NCI-H2107 treated with DMSO at 0.1 percent for 48 hours (cell line): ENCODE measurements at regions not wholly inside any gene's neighbourhood (a gene's known extent, or its start where the extent isn't known, plus 50 kb on each side); places are given as distances from the start of the nearest gene placed in this dataset.
"Not testable (repeated sequence)": the region's sequence is repeated elsewhere in the genome, so short reads cannot be mapped to it uniquely, and the experiment has no call there.

ENCODE experiments used
- DNase-seq: peaks from one replicate; lab custom pipeline; 2025; ENCODE audit not compliant: unreplicated experiment; lab: John Stamatoyannopoulos, UW

DNA sequence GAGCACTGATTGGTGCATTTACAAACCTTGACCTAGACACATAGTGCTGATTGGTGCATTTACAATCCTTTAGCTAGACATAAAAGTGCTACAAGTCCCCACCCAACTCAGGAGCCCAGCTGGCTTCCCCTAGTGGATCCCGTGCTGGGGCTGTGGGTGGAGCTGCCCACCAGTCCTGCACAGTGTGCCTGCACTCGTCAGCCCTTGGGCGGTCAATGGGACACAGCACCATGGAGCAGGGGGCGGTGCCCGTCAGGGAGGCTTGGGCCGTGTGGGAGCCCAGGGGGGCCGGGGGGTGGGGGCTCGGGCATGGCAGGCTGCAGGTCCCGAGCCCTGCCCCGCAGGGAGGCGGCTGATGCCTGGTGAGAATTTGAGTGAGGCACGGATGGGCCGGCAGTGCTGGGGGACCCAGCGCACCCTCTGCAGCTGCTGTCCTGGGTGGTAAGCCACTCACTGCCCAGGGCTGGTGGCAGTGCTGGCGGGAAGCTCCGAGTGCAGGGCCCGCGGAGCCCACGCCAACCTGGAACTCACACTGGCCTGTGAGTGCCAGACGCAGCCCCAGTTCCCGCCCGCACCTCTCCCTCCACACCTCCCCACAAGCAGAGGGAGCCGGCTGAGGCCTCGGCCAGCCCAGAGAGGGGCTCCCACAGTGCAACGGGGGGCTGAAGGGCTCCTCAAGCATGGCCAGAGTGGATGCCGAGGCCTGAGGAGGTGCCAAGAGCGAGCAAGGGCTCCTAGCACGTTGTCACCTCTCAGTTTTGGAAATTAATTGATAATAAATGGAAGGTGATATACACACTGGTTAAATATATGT is 207.7 kb downstream of the RAP2B start:
- no peak for DNase-seq

DNA sequence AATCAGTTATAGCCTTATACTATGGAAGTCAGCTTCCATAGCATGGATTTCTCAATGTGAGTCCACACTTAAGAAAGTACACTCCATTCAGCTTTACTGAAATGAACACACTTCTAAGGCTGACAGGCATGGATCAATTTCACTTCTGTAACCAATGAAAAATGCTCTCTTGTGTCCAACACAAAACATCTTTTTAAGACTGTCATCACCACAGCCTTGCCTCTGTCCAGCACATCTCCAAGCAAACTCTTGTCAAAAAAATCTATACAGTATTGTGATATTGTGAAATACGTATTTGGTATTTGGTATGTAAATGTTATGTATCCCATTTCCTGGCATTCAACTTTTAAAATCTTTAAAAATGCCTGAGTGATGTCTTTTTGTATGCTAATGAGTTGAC is 208.7 kb downstream of the RAP2B start:
- DNase-seq: no peak

- DNase-seq: no peak
These were observed 210.3 kb downstream of the RAP2B start for GRCh38 chr3:153372326-153372725.

- no peak for DNase-seq
These were observed 211.6 kb downstream of the RAP2B start for GRCh38 chr3:153373606-153374005.

DNA sequence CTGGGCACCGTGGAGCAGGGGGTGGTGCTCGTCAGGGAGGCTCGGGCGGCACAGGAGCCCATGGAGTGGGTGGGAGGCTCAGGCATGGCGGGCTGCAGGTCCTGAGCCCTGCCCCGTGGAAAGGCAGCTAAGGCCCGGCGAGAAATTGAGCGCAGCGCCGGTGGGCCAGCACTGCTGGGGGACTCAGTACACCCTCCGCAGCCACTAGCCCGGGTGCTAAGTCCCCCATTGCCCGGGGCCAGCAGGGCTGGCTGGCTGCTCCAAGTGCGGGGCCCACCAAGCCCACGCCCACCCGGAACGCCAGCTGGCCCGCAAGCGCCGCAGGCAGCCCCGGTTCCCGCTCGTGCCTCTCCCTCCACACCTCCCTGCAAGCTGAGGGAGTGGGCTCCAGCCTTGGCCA is 216.3 kb downstream of the RAP2B start:
- DNase-seq: not testable (repeated sequence)

- DNase-seq: no peak
These were observed 217.5 kb downstream of the RAP2B start for GRCh38 chr3:153379516-153379915.

DNA sequence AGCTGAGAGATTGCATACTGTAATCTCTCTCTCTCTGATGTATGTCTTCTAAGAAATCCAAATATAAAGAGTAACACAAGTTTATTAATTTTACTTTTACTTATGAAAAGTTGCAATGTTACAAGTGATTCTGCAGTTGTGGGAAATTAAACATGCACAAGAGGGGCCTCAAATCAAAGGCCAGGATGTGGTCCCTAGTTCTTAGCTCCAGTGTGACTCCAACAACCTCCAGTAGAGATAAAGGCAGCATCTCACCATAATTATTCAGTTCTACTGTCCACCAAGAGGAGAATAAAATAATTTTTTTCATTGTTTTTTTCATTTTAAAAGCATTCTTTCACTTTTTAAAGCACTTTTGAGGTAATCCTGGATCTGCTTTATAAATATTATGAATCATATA is 223.3 kb downstream of the RAP2B start:
- DNase-seq: no peak

- DNase-seq: no peak
These were observed 230.3 kb downstream of the RAP2B start for GRCh38 chr3:153392363-153392762.

DNA sequence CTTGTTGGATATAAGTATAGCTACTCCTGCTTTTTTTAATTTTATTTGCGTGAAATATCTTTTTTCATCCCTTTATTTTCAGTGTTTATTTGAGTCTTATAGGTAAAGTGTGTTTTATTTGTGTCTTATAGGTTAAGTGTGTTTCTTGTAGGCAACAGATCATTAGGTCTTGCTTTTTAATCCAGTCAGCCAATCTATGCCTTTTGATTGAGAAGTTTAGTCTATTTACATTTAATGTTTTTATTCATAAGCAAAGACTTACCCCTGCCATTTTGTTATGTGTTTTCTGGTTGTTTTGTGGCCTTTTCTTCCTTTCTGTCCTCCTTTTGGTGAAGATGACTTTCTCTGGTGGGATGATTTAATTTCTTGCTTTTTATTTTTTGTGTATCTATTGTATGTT is 232.0 kb downstream of the RAP2B start:
- no peak for DNase-seq

DNA sequence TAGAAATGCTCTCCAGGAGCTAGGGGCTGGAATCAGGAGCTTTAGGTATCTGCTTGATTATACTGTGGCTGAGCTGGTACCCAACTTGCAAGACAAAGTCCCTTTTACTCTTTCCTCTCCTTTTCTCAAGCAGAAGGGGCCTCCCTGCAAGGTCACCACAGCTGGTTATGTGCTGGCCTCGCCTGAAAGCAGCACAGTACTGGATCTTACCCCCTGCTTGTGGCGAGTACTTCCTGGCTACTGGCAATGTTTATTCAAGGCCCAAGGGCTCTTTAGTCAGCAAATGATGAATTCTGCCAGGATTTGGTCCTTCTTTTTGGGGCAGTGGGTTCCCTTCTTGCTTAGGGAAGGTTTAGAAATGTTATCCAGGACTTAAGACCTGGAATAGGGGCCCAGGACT is 234.6 kb downstream of the RAP2B start:
- DNase-seq: no peak

- no peak for DNase-seq
These were observed 235.8 kb downstream of the RAP2B start for GRCh38 chr3:153397794-153398193.

DNA sequence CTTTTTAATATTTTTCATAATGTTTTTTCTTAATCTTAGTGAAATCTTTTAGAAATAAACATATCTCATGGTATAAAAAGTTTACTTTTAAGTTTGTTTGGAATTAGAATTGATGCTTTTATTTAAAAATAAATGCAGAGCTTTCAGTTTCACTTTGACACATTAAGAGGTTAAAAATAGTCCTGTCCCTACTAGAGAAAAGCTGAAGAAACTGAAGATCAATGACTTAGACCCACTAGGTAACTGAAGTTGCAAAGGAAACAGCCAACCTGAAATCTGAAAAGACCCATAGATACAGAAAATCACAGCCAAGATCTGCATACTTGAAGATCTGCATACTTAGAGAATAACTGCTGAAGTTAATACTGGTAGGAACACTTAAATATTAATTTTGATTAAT is 237.6 kb downstream of the RAP2B start:
- no peak for DNase-seq

DNA sequence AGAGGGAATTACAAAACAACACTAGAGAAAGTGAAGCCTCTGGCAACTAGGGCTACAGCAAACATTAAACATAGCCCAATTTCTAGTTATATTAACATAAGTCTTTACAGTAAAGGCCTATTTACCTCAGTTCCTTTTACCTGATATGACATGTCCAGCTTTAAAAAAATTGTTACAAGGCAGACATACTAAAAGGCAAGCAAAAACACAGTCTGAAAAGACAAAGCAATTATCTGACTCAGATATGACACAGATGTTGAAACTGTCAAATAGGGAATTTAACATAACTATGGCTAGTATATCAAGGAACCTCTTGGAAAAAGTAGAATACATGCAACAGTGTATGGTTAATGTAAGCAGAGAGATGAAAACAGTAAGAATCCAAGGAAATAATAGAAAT is 238.6 kb downstream of the RAP2B start:
- no peak for DNase-seq

DNA sequence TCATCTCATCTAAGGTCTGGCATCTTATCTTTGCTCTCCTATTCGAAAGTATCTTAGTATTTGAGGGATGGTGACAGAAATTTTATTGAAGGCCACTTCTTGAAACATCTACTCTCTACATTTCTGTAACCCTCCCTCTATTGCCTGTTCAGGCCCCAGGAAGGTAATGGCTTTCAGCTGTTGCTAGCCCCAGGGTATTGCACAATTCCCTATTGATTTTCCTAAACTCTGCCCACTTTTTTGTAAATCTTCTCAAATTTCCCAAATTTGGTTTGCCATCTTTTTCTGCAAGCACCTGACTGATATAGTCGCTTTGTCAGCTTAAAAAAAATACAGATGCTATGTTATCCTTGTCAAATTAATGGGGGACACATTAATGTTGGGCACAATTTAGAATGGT is 242.1 kb downstream of the RAP2B start:
- no peak for DNase-seq

DNA sequence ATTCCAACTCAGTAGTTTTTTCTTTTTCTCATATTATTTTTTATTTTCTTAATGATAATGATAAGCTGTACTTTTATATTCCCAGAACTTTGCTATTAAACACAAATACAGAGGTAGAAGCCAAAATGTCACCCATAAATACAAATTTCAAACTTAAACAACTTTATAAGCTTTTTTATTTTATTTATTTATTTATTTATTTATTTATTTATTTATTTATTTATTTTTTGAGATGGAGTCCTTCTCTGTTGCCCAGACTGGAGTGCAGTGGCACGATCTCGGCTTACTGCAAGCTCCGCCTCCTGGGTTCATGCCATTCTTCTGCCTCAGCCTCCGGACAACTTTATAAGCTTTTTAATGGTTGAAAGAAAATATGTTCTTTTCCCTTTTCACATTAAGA is 243.3 kb downstream of the RAP2B start:
- not testable (repeated sequence) for DNase-seq

DNA sequence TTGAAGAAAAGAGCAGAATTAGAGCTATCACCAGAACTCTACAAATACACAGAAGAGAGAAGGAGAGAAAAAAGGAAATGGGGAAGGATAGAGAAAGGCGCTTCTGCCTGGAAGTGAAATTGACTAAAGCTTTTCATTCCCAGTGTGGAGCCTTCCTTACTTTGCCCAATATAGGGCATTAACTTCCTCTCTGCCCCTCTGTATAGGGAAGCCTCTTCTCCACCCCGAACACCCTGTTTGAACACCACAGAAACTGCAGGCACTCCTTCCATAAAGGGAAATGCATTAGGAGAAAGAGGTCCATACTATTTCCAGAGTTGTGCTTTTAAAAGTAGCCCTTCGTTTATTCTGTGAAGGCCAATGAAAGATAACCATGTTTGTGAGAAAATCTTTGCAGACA is 248.5 kb downstream of the RAP2B start:
- DNase-seq: no peak

DNA sequence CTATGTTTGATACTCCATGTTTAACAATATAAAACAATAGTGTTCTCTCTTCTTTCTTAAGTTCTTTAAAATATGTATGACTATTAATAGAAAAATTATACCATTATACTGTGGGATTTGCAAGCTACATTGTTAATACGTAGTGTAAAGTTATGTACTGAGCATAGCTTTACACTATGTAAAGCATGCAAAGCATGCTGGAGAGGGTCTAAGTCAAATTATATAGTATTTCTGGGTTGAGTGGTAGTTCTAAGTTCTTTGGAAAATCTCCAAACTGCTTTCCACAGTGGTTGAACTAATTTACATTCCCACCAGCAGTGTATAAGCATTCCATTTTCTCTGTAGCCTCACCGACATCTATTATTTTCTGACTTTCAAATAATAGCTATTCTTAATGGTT is 253.0 kb downstream of the RAP2B start:
- DNase-seq: no peak

GRCh38 chr3:153422314-153422713 is 260.3 kb downstream of the RAP2B start:
- DNase-seq: no peak

- not testable (repeated sequence) for DNase-seq
These were observed 261.8 kb downstream of the RAP2B start for GRCh38 chr3:153423820-153424219.

DNA sequence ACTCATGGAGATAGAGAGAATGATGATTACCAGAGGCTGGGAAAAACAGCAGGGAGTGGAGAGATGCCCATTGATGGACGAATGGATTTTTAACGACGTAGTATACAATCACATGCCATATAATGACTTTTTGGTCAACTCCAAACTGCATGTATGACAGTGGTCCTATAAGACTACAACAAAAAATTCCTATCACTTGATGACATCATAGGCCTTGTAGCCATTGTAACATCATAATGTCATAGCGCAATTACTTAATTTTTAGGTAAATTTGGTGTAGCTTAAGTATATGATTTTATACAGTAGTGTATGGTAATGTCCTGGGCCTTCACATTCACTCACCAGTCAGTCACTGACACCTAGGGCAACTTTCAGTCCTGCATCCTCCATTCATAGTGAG is 264.3 kb downstream of the RAP2B start:
- no peak for DNase-seq

DNA sequence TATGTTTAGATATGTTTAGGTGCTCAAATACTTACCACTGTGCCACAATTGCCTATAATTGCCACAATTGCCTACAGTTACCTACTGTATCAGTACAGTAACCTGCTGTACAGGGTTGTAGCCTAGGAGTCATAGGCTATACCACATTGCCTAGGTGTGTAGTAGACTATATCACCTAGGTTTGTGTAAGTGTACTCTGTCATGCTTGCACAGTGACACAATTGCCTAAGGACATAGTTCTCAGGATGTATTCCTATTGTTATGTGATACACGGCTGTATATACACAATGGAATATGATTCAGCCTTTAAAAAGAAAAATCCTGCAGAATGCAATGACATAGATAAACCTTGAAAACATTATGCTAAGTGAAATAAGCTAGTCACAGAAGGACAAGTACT is 264.8 kb downstream of the RAP2B start:
- no peak for DNase-seq

GRCh38 chr3:153429821-153430220 is 267.8 kb downstream of the RAP2B start:
- no peak for DNase-seq

DNA sequence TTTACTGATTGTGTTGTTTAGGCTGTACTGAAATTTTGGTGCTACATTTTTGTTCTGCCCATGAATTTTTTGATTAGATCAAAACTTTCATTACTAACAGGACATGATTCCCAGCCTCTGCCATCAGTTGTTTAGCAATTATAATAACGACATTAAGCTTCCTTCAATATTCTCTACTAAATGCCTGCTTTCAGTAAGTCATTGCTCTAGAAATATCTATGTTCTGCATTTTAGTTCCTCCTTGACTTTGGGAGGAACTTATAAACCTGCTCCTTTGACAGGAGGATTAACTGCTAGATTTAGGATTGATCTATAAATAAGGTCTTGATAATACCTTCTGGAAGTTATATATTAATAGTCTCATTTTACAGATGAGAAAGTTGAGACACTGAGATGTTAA is 269.1 kb downstream of the RAP2B start:
- DNase-seq: no peak
